ENCODE measurements at regions not wholly inside any gene's neighbourhood (a gene's known extent, or its start where the extent isn't known, plus 50 kb on each side); places are given as distances from the start of the nearest gene placed in this dataset.

DNA sequence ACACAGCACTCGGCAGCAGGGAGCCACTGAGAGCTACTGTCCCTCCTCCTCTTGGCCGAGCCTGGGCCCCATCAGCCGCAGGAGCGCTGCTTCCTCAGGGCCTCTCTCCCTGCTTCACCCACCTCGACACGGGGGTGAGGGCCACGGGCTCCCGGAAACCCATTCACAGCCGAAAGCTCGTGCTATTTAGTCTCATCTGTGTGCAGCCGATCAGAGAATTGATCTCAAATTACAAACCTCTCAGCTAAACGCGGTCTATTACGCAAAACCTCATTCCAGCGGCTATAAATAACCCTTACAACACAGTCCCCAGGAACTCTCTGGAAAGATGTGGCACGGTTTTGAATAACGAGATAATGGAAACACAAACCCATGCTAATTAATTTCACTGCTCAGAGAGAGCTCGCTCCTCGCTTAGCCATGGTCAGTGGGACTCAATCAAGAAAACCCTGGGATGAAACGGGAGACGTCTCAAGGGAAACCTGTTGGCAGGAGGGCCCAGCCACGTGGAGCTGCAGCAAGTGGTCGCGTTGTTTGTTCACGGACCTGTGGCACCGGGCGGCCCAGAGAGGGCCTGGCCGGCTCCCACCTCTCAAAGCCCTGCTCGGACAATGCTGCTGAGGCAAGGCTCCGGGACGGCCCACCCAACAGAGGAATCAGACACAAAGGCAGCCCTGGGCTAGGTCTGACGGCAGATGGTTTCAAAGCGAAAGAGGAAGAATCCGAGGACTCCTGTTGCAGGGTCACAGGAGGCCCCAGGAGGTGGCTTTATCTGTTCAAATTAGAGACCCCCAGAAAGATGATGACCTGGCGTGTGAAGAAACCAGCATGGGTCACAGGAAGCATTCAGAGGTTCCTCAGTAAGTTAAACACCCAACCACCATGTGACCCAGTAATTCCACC lies 210.5 kb downstream of the CTTN start:
- no peak for DNase-seq (ENCODE audit: low spot score)

DNA sequence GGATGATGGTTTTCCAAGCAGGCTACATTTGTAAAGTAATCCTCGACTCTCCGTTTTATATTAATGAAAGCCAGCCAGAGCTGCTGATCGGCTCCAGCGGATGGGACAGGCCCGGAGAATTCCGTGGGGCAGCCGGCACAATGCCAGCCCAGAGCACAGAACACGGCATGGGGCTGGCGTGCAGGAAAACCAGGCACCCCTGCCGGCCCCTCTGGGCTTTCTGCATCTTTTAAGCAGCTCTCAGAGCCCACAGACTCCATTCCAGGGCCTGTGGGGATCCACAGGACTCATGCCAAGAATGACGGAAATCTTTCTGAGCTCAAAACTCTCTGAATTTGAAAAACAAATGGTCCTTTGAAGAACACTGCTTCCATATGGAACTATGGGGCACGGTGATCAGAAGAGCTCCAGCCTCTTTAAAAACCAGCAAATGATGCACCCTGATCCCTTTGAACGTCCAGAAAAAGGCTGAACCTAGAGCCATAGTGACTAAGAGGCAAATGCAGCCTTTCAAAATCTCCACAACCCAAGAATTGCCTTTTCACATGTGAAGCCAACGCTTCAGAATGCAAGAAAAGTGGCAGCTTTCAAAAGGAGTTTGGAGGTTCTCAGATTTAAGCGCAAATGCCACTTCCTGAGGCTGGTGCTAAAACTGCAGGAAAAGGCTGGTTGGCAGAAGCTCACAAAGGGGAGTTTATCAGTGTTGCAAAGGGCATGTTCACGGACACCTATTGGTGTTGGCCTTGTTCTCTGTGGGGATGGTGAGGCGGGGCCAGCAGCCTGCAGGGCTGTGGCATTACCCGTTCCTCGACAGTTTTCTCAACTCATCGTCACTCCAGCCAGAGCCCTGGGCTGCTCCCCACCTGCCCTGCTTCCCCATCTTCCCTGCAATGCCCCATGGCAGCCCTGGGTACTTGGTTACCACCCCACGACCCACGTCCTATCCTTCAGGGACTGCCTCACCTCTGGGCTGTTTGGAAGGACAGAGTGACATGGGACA lies 212.5 kb downstream of the CTTN start:
- DNase-seq (ENCODE audit: low spot score): no peak

DNA sequence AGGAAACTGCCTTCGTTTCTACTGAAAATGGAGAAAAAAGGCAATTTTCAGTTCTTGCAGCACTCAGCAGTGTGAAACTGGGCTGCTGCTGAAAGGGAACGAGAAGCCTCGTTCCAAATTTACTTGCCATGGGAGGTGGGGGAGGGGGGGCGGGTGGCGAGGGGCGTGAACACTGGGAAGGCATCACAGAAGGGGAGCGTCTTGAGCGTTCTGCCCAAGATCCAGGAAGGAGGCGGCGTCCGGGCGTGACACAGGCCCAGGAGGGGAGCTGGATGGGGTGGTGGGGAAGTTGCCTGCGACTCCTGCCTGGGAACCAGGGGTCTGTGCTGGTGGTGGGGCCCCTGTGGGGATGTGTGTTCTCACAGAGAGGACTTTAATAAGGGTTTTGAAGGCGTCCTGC lies 213.5 kb downstream of the CTTN start:
- no peak for DNase-seq (ENCODE audit: low spot score)

DNA sequence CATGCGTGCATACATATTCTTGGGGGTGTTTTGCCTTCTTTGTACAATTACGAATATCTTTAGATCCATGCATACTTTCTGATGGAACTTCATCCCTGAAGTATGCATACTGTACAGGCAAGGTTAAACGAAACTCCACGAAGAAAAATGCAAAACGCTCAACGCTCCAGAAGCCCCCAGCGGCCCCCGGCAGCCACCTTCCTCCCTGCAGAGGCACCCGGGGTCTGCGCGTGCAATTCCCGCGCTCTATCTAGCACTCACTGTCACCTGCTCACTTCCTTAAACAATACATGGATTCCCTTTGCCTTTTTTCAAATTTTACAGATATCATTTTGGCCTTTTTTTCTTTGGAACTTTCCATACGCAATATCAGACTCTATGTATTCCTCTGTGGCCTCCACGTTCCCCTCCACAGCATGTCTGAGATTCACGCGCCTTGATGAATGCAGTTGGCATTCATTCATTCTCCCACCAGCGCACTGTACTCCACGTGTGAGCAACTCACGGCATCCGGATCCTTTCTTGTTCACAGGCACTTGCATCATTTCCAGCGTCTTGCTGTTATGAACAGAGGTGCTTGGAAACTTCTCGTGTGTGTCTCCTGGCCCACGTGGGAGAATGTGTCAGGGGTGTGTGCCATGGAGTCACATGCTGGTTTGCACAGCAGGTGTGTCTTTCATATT lies 214.3 kb downstream of the CTTN start:
- no peak for DNase-seq (ENCODE audit: low spot score)

DNA sequence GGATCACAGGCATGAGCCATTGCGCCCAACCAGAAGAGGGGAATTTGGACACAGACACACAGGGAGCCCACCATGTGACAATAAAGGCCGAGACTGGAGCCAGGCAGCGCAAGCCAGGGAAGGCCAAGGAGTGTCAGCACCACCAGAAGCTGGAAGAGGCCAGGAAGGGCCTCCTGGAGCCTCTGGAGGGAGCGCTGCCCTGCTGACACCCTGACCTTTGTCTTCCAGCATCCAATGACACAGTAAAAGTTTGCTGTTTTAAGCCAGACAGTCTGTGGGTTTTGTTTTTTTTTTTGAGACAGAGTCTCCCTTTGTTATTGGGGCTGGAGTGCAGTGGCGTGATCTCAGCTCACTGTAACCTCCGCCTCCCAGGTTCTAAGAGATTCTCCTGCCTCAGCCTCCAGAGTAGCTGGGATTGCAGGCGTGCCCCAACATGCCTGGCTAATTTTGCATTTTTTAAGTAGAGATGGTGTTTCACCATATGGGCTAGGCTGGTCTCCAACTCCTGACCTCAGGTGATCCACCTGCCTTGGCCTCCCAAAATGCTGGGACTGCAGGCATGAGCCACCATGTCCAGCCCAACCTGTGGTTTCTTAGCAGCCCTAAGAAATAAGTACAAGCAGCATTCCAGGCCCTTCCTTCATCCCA lies 215.8 kb downstream of the CTTN start:
- no peak for DNase-seq (ENCODE audit: low spot score)

DNA sequence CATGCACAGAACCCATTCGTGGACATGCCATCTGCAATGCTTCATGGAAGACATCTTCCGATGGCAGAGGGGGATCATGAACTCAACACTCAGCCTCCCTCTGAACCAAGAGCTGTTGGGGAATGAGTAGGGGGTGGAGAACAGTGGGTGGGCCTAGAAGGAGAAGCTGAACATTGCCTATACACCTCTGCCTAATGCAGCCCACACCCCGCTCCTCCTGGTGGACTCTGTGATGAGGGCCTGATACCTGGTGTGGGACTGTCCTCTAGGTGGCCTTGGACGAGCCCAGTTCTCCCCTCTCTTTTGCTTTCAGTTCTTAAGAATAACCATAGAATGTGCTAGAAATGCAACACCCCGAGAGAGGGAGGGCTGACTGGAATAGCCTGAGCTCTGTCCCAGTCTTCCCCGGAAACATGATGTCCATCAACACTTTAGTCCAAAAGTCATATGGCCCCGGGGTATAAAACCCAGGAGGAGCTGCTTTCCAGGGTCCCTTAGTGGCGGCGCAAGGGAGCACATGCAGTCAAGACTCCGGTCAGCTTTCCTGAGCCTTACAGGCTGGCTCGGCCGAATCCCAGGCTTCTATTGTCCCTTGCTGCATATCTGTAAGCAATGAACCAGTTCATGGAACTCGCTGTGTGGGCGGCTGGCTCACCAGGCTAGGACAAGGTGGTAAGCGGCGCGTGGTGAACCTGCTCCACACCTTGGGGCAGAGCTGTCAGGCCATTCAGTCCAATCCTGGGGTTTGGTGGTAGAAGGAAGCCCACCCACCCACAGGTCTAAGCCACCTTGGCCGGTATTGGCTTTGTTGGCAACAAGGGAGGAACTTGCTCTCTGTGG lies 216.9 kb downstream of the CTTN start:
- no peak for DNase-seq (ENCODE audit: low spot score)

DNA sequence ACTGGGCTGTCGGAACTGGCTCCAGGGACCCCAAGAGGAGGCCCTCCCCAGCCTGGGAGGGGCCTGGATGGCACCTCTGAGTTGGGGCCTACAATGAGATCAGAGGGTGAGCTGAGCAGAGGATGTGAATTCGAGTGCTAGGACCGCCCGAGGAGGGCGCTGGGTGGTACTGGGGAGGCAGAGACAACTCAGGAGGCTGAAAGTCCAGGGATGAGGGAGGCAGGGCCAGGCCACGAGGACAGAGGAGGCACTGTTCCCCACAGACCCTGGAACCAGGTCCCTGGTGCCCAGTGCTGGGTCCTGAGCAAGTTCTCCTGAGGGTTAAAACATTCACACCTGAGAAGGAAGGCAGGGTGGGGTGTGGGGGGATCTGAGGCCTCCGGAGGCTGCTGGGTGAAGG lies 218.0 kb downstream of the CTTN start:
- no peak for DNase-seq (ENCODE audit: low spot score)

DNA sequence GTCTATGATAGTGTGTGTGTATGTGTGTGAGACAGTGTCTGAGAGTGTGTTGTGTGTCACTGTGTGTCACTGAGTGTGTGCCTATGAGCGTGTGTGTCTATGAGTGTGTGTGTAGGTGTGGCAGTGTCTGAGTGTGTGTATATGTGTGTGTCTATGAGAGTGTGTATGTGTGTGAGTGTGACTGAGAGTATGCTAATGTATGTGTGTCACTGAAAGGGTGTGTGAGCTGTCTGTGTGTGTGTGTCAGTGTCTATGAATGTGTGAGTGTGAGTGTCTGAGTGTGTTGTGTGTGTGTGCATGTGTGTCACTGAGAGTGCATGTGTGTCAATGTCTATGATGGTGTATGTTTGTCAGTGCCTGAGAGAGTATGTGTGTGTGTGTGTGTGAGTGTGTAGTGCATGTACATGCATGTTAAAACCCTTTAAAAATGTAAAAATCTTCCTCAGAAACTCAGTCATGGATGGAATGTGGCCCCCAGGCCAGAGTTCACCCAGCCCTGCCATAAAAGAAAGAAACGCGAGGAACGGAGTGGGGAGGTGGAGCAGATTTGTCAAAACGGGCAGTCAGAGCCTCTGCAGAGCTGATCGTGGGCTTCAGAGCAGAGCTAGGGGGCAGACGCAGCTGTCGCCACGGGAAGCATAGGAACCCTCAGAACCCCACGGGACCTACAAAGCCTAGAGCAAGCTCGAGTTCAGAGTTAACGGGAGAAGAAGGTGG lies 218.8 kb downstream of the CTTN start:
- DNase-seq (ENCODE audit: low spot score): no peak

DNA sequence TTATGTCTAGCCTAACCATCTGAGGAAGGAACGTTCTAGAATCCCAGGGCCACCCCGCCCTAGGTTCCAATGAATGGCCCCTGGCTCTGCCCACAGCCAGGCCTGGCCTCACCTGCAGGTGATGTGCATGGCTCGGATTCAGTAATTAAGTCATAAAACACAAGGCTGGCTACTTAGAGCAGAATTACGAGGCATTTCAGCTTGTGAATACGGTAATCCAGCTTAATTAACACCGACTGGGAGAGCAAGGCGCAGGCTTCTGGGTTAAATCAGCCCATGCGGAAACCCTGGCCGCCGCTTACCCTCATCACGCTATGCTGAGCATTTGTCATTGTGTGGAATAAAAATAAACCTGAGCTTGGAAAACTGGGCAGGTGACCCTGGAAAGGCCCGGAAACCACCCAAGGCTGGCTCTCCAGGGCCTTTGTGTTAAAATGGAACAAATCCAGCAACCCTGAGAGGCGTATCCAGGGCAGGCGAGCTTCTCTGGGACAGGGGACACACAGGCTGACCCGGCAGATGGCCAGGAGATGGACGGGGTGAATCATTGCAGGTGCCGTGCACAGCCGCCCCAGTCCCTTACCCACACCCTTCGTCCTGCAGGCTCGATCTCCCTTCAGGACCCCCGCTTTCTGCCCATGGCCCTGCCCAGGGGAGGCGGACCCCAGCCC lies 220.2 kb downstream of the CTTN start:
- DNase-seq (ENCODE audit: low spot score): no peak

DNA sequence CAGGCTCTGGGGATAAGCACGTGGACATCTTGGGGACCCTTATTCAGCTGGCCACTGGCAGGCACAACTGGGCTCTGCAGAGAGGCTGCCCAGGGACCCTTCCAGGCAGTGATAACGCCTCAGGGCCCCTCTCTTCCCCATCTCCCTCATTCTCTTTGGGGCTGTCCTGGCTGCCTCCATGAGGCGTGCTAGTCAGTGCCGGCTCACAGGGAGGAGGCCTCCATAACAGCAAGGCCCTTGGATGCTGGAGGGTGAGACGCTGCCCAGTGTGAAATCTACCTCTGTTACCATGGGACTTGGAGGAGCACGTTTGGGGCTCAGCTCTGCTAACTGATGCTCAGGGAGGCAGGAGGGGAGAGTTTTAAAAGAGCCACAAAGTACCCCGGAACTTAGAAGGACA lies 221.3 kb downstream of the CTTN start:
- DNase-seq (ENCODE audit: low spot score): no peak

DNA sequence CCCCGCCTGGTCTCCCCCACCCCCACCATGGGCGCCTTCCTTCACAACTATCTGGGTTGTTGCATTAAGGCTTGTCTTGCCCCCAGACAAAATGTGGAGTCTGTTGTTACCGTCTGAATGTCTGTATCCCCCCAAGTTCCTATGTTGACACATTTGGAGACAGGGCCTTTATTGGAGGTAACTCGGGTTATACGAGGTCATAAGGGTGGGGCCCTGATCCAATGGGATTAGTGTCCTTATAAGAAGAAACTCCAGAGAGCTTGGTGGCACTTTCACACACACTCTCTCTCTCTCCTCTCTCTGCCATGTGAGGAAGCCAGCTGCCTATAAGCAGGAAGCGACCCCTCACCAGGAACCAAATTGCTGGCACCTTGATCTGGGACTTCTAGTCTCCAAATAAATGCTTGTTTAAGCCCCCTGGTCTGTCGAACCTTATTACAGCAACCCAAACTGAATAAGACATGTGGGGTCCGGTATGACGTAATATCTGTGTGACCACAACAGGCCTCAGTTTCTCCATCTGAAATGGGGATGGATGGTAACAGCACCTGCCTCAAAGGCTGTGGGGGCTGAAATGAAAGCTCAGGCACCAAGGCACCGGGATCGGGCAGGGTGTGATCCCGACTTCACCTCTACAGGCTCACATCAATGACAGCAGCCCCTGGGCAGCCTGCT lies 222.3 kb downstream of the CTTN start:
- no peak for DNase-seq (ENCODE audit: low spot score)

DNA sequence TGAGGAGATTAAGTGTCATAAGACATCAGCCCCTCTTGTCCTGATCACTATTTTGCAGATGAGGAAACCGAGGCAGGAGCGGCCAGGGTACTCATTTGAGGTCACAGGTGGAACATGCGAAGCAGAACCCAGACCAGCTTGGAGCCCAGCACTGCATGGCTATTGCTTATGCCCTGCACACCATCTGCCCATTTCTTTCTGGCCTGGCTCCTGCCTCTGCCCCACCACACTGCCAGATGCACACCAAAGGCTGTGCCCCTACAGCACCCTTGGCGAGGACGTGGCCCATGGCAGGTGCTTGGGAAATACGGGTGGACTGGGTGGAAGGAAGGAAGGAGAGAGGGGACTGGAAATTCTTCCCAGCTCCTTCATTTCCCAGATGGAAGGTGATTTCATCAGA lies 222.9 kb downstream of the CTTN start:
- no peak for DNase-seq (ENCODE audit: low spot score)

DNA sequence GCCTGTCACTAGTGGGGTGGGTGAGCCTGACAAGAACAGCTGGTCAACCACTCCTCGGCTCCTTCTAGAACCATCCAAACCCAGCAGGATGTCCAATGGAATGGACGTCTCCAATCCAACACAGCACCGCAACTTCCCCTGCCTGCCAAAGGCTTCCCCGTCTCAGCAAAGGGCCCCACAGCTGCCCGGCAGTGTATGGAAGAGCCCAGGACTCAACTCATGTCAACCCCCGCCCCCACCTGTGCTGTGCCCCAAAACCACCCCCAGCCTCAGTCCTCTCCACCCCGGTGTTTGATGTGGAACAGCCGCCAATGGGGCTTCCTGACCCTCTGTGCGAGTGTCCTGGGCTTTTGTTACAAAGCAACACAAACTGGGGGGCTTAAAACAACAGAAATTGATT lies 223.8 kb downstream of the CTTN start:
- DNase-seq (ENCODE audit: low spot score): no peak

DNA sequence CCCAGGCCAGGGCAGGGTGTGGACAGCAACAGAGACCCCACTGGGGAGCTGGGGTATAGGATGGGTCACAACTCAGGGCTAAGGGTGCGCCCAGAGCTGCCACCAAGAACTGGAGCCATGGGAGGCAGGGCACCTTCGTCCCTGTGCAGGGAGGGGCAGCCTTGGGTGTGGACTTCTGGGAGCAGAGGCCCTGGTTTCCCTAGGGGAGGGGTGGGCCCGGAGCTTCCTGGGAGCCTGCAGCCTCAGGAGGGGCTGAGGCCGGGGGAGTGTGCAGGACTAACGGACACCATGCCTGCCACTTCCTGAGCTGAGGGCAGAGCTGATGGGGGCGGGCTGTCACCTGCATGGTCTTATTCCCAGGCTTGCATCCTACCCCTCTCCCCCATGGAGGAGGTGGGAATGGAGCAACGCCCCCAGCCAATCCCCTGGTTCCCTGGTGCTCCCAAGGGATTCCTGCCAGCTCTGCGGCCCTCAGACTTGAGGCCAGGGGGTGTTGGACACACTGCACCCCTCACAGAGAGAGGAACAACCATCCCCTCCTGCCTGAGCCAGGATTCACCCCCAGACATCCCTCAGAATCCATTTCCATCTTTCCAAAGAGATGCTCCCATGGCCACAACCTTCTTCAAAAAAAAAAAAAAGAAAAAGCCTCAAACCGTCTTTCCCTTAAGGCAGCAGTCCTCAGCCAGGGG lies 225.7 kb downstream of the CTTN start:
- no peak for DNase-seq (ENCODE audit: low spot score)

DNA sequence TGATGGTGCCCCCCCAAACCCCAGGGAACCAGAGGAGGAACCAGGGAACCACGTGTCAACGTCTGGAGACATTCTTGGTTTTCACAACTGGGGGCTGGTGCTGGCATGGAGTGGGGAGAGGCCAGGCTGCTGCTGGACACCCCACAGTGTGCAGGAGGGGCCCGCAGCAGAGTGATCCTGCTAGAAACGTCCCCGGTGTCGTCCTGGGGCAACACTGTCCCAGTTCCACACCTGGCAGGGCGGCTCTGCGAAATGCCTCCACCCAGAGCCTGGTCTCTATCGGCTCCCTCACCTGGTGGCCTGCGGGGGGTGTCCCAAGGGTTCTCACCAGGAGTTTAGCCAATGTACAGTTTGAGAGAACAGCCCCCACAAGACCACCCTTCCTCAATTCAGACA lies 226.3 kb downstream of the CTTN start:
- DNase-seq (ENCODE audit: low spot score): no peak

DNA sequence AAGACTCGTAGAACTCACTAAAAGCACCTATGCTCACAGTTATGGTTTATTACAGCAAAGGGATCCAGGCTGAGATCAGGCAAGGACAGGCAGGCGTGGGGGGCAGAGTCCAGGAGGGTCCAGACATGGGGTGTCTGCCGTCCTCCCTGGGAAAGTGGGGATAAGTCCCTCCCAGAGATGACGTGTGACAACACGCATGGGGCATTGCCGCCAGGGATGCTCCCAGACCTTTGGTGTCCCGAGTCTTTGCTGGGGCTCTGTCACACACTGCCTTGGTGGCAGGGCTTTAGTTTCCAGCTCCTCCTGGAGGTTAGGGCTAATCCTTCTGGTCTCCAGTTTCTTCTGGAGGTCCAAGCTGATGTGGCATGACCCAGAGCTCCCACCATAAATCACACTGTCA lies 226.7 kb downstream of the CTTN start:
- DNase-seq (ENCODE audit: low spot score): no peak

DNA sequence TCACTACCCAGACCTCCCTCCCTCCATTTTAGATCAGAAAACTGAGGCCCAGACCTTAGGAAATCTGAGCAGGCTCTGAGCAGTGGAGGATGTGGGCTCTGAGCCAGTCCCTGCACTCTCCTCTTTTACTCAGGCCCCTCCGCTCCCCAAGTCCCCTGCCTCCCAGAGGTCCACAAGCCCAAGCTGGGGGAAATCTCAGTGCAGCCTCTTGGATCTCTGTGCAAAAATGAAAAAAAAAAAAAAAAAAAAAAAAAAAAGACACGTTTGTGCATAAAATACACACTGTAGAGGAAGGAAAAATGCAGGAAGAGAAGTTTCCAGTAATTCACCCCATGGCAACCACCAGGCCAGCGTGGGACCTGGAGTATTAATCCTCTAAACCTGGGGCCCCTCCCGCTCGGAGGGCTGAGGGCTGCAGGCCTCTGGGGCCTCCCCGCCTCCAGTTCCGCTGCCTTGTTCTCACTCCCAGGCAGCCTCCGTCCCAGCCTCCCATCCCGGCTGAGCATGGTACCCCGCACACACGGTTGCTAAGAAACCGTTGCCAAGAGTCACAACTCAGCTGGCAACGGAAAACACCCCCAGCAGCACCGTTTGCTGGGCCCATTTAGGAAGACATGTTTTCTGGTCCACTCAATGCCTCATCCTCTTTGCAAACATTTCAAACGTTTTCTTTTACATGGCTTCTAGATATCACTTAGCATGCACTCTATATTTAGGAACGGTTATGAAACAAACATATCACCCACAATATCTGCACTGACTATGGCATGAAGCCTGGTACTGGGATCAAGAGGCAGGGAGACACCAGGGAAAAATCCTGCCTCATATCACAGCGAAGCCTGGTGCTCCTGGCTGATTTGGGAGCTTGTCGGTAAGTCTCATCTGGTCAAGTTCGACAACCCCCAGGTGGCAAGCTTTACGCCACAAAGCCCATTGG lies 227.5 kb downstream of the CTTN start:
- DNase-seq (ENCODE audit: low spot score): no peak

Data from AG20443 (cell line).